OCI-LY1 (cell line): ENCODE measurements at regions not wholly inside any gene's neighbourhood (a gene's known extent, or its start where the extent isn't known, plus 50 kb on each side); places are given as distances from the start of the nearest gene placed in this dataset.

Experiments used
- H2AFZ ChIP-seq: fragments of 200-600 bp; sonication (generic), shearing (Covaris generic); 2 replicates; pipeline ENCODE4 v1.6.0; 2014; ENCODE audit warnings: antibody characterized with exemption, mild to moderate bottlenecking, low read length
- H3F3A ChIP-seq: fragments of 200-600 bp; sonication (generic), shearing (Covaris generic); 2 replicates; pipeline ENCODE4 v1.6.0; 2014; ENCODE audit warnings: mild to moderate bottlenecking, antibody characterized with exemption, low read length, moderate library complexity; ENCODE audit not compliant: insufficient read depth
- H3K27ac ChIP-seq: fragments of 200-600 bp; sonication (generic); 2 replicates; pipeline ENCODE4 v1.5.1; 2014; ENCODE audit warnings: low read length, mixed run types, mild to moderate bottlenecking, low read depth; ENCODE audit not compliant: poor library complexity, severe bottlenecking
- H3K27me3 ChIP-seq: fragments of 200-600 bp; sonication (generic); 2 replicates; pipeline ENCODE4 v1.6.0; 2014; ENCODE audit warnings: antibody characterized with exemption, mild to moderate bottlenecking, low read length, moderate library complexity; ENCODE audit not compliant: insufficient read depth
- H3K36me3 ChIP-seq: fragments of 200-600 bp; sonication (generic); 2 replicates; pipeline ENCODE4 v1.6.1; 2014; ENCODE audit warnings: mild to moderate bottlenecking, antibody characterized with exemption, low read length, moderate library complexity, mixed read lengths; ENCODE audit not compliant: insufficient read depth
- H3K4me1 ChIP-seq: fragments of 200-600 bp; sonication (generic); 2 replicates; pipeline ENCODE4 v1.5.1; 2014; ENCODE audit warnings: mild to moderate bottlenecking, low read length, moderate library complexity; ENCODE audit not compliant: insufficient read depth, severe bottlenecking
- H3K4me2 ChIP-seq: fragments of 200-600 bp; sonication (generic), shearing (Covaris generic); 2 replicates; pipeline ENCODE4 v1.6.1; 2014; ENCODE audit warnings: low read length
- H3K4me3 ChIP-seq: fragments of 200-600 bp; sonication (generic); 2 replicates; pipeline ENCODE4 v1.5.1; 2014; ENCODE audit warnings: low read length, low read depth, mild to moderate bottlenecking, mixed read lengths; ENCODE audit not compliant: poor library complexity, severe bottlenecking
- H3K79me2 ChIP-seq: fragments of 200-600 bp; shearing (Covaris generic); 2 replicates; pipeline ENCODE4 v1.6.1; 2016; ENCODE audit warnings: mixed run types, low read length, mixed read lengths; ENCODE audit not compliant: insufficient read depth
- H3K9ac ChIP-seq: fragments of 200-600 bp; sonication (generic), shearing (Covaris generic); 2 replicates; pipeline ENCODE4 v1.6.1; 2014; ENCODE audit warnings: mild to moderate bottlenecking, low read length, mixed read lengths
- H3K9me2 ChIP-seq: fragments of 200-600 bp; sonication (generic), shearing (Covaris generic); 2 replicates; pipeline ENCODE4 v1.6.1; 2014; ENCODE audit warnings: low read depth, mild to moderate bottlenecking, low read length, mixed read lengths
- H3K9me3 ChIP-seq: fragments of 200-600 bp; shearing (Covaris generic); 2 replicates; pipeline ENCODE4 v1.6.1; 2014; ENCODE audit warnings: low read length, mixed read lengths
- H4K20me1 ChIP-seq: fragments of 200-600 bp; sonication (generic), shearing (Covaris generic); 2 replicates; pipeline ENCODE4 v1.6.0; 2016; ENCODE audit warnings: mild to moderate bottlenecking, low read length; ENCODE audit not compliant: insufficient read depth
- EZH2 ChIP-seq: fragments of 200-600 bp; sonication (generic), shearing (Covaris generic); IDR thresholded peaks from 2 replicates; pipeline ENCODE4 v1.8.0; 2017; ENCODE audit warnings: borderline replicate concordance, mixed run types, mild to moderate bottlenecking, antibody characterized with exemption, low read length, moderate library complexity, mixed read lengths
- TF ChIP-seq, protein P1 (sequence below): fragments of 200-600 bp; sonication (generic), shearing (Covaris generic); IDR thresholded peaks from 2 replicates; pipeline ENCODE4 v1.5.1; 2017; ENCODE audit warnings: mild to moderate bottlenecking, antibody characterized with exemption, low read length, moderate library complexity, mixed read lengths

- no peak overlapping the region for H3K9ac ChIP-seq
- H3K9me2 ChIP-seq: no peaks in the 10 kb centered on the region
- no peak overlapping the region for H2AFZ ChIP-seq
- no peaks in the 10 kb centered on the region for H3F3A ChIP-seq
- H3K9me3 ChIP-seq: no peaks in the 10 kb centered on the region
- no peak overlapping the region for H3K4me2 ChIP-seq
- H3K79me2 ChIP-seq: no peaks in the 10 kb centered on the region
- no peaks in the 10 kb centered on the region for H3K4me1 ChIP-seq
- TF ChIP-seq, protein P1, sequence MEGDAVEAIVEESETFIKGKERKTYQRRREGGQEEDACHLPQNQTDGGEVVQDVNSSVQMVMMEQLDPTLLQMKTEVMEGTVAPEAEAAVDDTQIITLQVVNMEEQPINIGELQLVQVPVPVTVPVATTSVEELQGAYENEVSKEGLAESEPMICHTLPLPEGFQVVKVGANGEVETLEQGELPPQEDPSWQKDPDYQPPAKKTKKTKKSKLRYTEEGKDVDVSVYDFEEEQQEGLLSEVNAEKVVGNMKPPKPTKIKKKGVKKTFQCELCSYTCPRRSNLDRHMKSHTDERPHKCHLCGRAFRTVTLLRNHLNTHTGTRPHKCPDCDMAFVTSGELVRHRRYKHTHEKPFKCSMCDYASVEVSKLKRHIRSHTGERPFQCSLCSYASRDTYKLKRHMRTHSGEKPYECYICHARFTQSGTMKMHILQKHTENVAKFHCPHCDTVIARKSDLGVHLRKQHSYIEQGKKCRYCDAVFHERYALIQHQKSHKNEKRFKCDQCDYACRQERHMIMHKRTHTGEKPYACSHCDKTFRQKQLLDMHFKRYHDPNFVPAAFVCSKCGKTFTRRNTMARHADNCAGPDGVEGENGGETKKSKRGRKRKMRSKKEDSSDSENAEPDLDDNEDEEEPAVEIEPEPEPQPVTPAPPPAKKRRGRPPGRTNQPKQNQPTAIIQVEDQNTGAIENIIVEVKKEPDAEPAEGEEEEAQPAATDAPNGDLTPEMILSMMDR: no peak
- TF ChIP-seq EZH2: no peak
- no peak overlapping the region for H3K4me3 ChIP-seq
- H3K27me3 ChIP-seq: 0 out of 2 replicates have a peak, but pooled peaks cover 9% of the 10 kb centered on the region
- no peak overlapping the region for H3K27ac ChIP-seq
- H4K20me1 ChIP-seq: no peaks in the 10 kb centered on the region
- no peaks in the 10 kb centered on the region for H3K36me3 ChIP-seq
Measured at GRCh38 chr18:78676622-78677482, 302.8 kb upstream of the SALL3 start.

DNA sequence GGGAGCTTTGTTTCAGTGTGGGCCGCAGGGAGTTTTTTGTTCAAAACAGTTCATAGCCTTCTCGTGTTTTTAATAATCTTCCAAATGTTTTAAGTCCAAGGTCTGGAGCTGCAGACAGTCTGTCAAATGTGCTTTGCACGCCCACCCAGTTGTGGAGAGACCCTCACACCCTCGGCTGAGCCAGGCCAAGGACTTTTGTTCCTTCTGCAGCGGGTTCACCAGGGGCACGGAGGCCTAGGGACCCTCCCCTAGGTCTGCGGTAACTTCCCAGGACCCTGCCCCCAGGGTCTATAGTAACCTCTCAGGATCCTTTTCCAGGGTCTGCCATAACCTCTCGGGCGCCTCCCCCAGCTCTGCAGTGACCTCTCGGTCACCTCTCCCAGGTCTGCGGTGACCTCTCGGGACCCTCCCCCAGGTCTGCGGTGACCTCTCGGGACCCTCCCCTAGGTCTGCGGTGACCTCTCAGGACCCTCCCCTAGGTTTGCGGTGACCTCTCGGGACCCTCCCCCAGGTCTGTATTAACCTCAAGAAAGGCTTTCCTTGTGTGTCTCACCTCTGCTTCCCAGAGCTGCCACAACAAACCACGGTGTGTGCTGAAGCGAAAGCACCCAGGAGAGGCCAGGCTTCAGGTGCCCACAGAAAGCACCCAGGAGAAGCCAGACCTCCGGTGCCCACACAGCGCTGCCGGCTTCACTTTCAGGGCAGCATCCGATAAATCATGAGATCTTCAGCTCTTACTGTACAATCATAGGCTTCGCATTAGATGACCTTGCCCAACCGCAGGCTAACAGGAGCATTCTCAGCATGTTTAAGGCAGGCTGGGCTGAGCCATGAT is 301.9 kb upstream of the SALL3 start:
- Histone ChIP-seq H3K27ac (no peak overlapping the region), H3K36me3 (no peaks in the 10 kb centered on the region), H3K4me3 (no peak overlapping the region), H3K4me2 (no peak overlapping the region), H3K4me1 (no peaks in the 10 kb centered on the region), H3F3A (no peaks in the 10 kb centered on the region), H3K9ac (no peak overlapping the region), H3K9me2 (no peaks in the 10 kb centered on the region), H4K20me1 (no peaks in the 10 kb centered on the region), H3K9me3 (no peaks in the 10 kb centered on the region), H3K79me2 (no peaks in the 10 kb centered on the region), H2AFZ (no peak overlapping the region), H3K27me3 (0 out of 2 replicates have a peak, but pooled peaks cover 9% of the 10 kb centered on the region)
- TF ChIP-seq EZH2: no peak
- TF ChIP-seq, protein P1: no peak

GRCh38 chr18:78678318-78678695 is 301.3 kb upstream of the SALL3 start:
- Histone ChIP-seq H3K27ac (no peak overlapping the region), H3K36me3 (no peaks in the 10 kb centered on the region), H3K9me2 (no peaks in the 10 kb centered on the region), H3K9me3 (no peaks in the 10 kb centered on the region), H3K4me1 (no peaks in the 10 kb centered on the region), H3K4me2 (no peak overlapping the region), H3K27me3 (0 out of 2 replicates have a peak, but pooled peaks cover 7% of the 10 kb centered on the region), H4K20me1 (no peaks in the 10 kb centered on the region), H3K9ac (no peak overlapping the region), H2AFZ (no peak overlapping the region), H3F3A (no peaks in the 10 kb centered on the region), H3K4me3 (no peak overlapping the region), H3K79me2 (no peaks in the 10 kb centered on the region)
- TF ChIP-seq EZH2: no peak
- TF ChIP-seq, protein P1: no peak
